Cardiac fibroblast (primary cell): ENCODE measurements at regions not wholly inside any gene's neighbourhood (a gene's known extent, or its start where the extent isn't known, plus 50 kb on each side); places are given as distances from the start of the nearest gene placed in this dataset.

ENCODE experiments used
- DNase-seq, 2 donors: peaks; one replicate each; pipeline versions ENCODE4 v3.0.0 to v3.0.0-alpha.2; 2010; ENCODE audit warnings: low read depth in 2 of 2
- H3K4me3 ChIP-seq, 2 donors: replicated peaks in 1 of 2; 1 replicate in 1 of 2; 2 replicates in 1 of 2; pipeline ENCODE4 v1.5.1; 2011; ENCODE audit warnings: low read depth in 2 of 2, low read length in 2 of 2, mild to moderate bottlenecking in 2 of 2, moderate library complexity in 1 of 2
- CTCF ChIP-seq: IDR thresholded peaks from one replicate; pipeline ENCODE4 v1.5.1; 2011; ENCODE audit warnings: low read depth, mild to moderate bottlenecking, low read length, inconsistent platforms

- no peak for TF ChIP-seq CTCF
- H3K4me3 ChIP-seq, result no peak overlapping the region
- DNase-seq, result no peak
Observed at GRCh38 chr3:164781755-164782154, 296.5 kb downstream of the SI start.

DNA sequence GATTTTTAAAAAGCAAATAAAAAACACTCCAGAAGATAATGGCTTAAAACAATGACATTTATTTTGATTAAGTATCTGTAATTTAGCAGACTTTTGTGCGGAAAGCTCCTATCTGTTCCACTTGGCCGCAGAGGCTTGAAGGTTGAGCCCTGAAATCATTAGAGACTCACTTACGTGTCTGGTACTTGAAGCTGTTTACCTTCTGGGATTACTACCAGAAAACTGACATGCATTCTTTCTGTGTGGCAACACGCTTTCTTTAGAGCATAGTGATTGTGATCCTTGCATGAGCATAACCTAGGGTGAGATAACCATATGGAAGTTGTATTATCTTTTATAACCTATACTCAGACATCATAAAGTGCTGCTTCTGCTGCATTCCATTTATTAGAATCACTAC, 298.5 kb downstream of the SI start:
- no peak for DNase-seq
- H3K4me3 ChIP-seq, result no peak overlapping the region
- TF ChIP-seq CTCF, result no peak

DNA sequence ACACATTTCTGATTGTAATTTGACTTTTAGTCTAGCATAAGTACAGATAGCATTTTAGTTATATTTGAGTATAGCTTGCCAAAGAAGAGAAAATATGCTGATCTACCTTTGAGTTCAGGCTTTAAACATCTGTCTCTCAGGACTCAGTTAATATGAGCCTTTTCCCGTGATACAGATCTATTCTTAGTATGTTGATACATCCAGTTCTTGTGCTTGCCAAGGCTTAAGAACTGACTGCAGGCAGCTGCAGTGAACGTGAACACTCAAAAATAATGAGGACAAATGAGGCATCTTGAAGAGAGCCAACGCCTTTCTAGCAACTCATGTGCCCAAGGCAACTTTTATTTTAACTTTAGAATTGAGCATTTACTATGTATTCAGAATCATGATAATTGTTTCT, 325.5 kb downstream of the SI start:
- TF ChIP-seq CTCF, result no peak
- H3K4me3 ChIP-seq, result no peak overlapping the region
- DNase-seq, result no peak

GRCh38 chr3:164748626-164749025, 329.7 kb downstream of the SI start:
- no peak for TF ChIP-seq CTCF
- no peak for DNase-seq
- no peak overlapping the region for H3K4me3 ChIP-seq

DNA sequence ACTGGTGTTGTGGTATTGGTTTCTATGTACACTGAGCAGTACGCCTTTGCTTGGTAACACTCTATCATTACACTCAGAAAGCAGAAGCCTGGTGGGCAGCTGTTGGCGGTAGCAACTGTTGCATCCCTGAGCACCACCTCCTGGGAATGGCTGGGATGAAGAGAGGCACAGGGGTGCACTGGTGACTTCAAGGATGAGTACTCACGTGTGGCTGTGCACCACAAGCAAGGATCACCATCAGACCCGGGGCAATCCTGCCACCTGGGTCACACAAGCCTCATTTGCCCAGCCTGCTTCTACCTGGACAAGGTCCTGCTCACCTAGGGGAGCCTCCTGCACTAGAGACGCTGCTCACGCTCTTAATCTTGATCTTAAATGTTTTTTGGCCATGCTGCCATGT, 336.4 kb downstream of the SI start:
- no peak overlapping the region for H3K4me3 ChIP-seq
- DNase-seq, result no peak
- TF ChIP-seq CTCF, result no peak

DNA sequence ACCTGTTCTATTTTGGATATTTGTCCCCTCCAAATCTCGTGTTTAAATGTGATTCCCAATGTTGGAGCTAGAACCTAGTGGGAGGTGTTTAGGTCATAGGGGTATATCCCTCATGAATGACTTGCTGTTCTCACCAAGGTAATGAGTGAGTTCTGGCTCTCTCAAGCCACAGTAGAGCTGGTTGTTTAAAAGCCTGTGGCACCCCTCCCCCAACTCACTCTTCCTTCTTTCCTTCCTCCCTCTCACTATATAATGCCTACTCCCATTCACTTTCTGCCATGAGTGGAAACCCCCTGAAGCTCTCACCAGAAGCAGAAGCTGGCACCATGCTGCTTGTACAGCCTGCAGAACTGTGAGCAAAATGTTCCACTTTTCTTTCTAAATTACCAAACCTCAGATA, 341.1 kb downstream of the SI start:
- no peak overlapping the region for H3K4me3 ChIP-seq
- DNase-seq, result no peak
- TF ChIP-seq CTCF, result no peak

- no peak overlapping the region for H3K4me3 ChIP-seq
- DNase-seq, result no peak
- TF ChIP-seq CTCF, result no peak
Observed at GRCh38 chr3:164732166-164732565, 346.1 kb downstream of the SI start.
